CD8-positive, alpha-beta memory T cell (primary cell): ENCODE measurements at regions not wholly inside any gene's neighbourhood (a gene's known extent, or its start where the extent isn't known, plus 50 kb on each side); places are given as distances from the start of the nearest gene placed in this dataset.

ENCODE experiments used
- CTCF ChIA-PET: fragments of 350-600 bp; sonication (Branson Sonifier 250); formaldehyde crosslinking; loops from one replicate; lab custom pipeline; 2021; ENCODE audit warnings: antibody characterized with exemption; lab: Charles Lee
- POLR2A ChIA-PET: fragments of 350-600 bp; sonication (Branson Sonifier 250); formaldehyde crosslinking; loops from one replicate; lab custom pipeline; 2021; ENCODE audit warnings: antibody characterized with exemption; lab: Charles Lee
- DNase-seq, 5 donors: peaks; one replicate each; pipeline versions ENCODE4 v3.0.0 to v3.0.0-alpha.2; 2020 to 2022; ENCODE audit warnings: mixed read lengths in 1 of 5
- H3K27ac ChIP-seq: one replicate; pipeline ENCODE4 v1.7.0; 2013; ENCODE audit warnings: low read depth, mild to moderate bottlenecking, low read length, moderate library complexity
- H3K27me3 ChIP-seq: 2 replicates; pipeline ENCODE4 v1.7.0; 2013; ENCODE audit warnings: low read length, mild to moderate bottlenecking; ENCODE audit not compliant: insufficient read depth, poor library complexity, severe bottlenecking
- H3K36me3 ChIP-seq: 2 replicates; pipeline ENCODE4 v1.7.0; 2013; ENCODE audit warnings: mild to moderate bottlenecking, low read length, moderate library complexity; ENCODE audit not compliant: insufficient read depth
- H3K4me1 ChIP-seq: 2 replicates; pipeline ENCODE4 v1.7.0; 2013; ENCODE audit warnings: mild to moderate bottlenecking, low read length, moderate library complexity; ENCODE audit not compliant: insufficient read depth
- H3K4me3 ChIP-seq: 2 replicates; pipeline ENCODE4 v1.7.0; 2013; ENCODE audit warnings: mild to moderate bottlenecking, low read length
- H3K9me3 ChIP-seq: 2 replicates; pipeline ENCODE4 v1.7.0; 2013; ENCODE audit warnings: mild to moderate bottlenecking, low read length
- H3K27ac Mint-ChIP-seq, 8 donors: one replicate each; pipeline ENCODE4 v1.8.0; 2020 to 2021; ENCODE audit warnings: mixed read lengths in 8 of 8, mild to moderate bottlenecking in 6 of 8, inconsistent platforms in 3 of 8, moderate library complexity in 3 of 8
- H3K27me3 Mint-ChIP-seq, 2 donors: one replicate each; pipeline ENCODE4 v1.8.0; 2020 to 2021; ENCODE audit warnings: mixed read lengths in 2 of 2, mild to moderate bottlenecking in 1 of 2, moderate library complexity in 1 of 2
- H3K36me3 Mint-ChIP-seq, 3 donors: one replicate each; pipeline ENCODE4 v1.8.0; 2020 to 2021; ENCODE audit warnings: mixed read lengths in 3 of 3, inconsistent platforms in 1 of 3, mild to moderate bottlenecking in 1 of 3
- H3K4me1 Mint-ChIP-seq, 3 donors: one replicate each; pipeline ENCODE4 v1.8.0; 2020 to 2021; ENCODE audit warnings: mixed read lengths in 3 of 3, inconsistent platforms in 1 of 3, mild to moderate bottlenecking in 1 of 3
- H3K4me3 Mint-ChIP-seq, 7 donors: one replicate each; pipeline ENCODE4 v1.8.0; 2020 to 2021; ENCODE audit warnings: mixed read lengths in 7 of 7, mild to moderate bottlenecking in 6 of 7, moderate library complexity in 4 of 7, inconsistent platforms in 2 of 7
- H3K9me3 Mint-ChIP-seq, 5 donors: one replicate each; pipeline ENCODE4 v1.8.0; 2020 to 2022; ENCODE audit warnings: mixed read lengths in 5 of 5, mild to moderate bottlenecking in 3 of 5, moderate library complexity in 2 of 5, inconsistent platforms in 1 of 5

GRCh38 chr19:57004418-57004817, 115.4 kb upstream of the USP29 start:
- H3K9me3 ChIP-seq, result peaks cover 3% of the 10 kb centered on the region
- H3K4me1 ChIP-seq, result no peaks in the 10 kb centered on the region
- POLR2A ChIA-PET, result no interaction called here
- CTCF ChIA-PET, result no interaction called here
- Mint-ChIP-seq H3K27me3 (peaks cover 0 to 1% of the 10 kb centered on the region in 2 donors), H3K4me1 (no peaks in the 10 kb centered on the region), H3K27ac (no peak overlapping the region), H3K4me3 (no peak overlapping the region), H3K36me3 (peaks cover 0 to 3% (median 1%) of the 10 kb centered on the region in 3 donors), H3K9me3 (peaks cover 18 to 50% (median 36%) of the 10 kb centered on the region in 5 donors)
- no peak overlapping the region for H3K27ac ChIP-seq
- H3K36me3 ChIP-seq, result no peaks in the 10 kb centered on the region
- H3K4me3 ChIP-seq, result no peak overlapping the region
- no peaks in the 10 kb centered on the region for H3K27me3 ChIP-seq
- DNase-seq, result no peak

GRCh38 chr19:57008432-57008831, 111.4 kb upstream of the USP29 start:
- H3K36me3 Mint-ChIP-seq, result peaks cover 0 to 1% (median 0%) of the 10 kb centered on the region in 3 donors
- no peak overlapping the region for H3K27ac Mint-ChIP-seq
- H3K4me3 Mint-ChIP-seq, result no peak overlapping the region
- POLR2A ChIA-PET, result no interaction called here
- no peak overlapping the region for H3K27ac ChIP-seq
- no peaks in the 10 kb centered on the region for H3K36me3 ChIP-seq
- no peaks in the 10 kb centered on the region for H3K27me3 ChIP-seq
- DNase-seq, result no peak
- H3K4me1 Mint-ChIP-seq, result no peaks in the 10 kb centered on the region
- H3K27me3 Mint-ChIP-seq, result peaks cover 0 to 2% of the 10 kb centered on the region in 2 donors
- H3K9me3 ChIP-seq, result no peaks in the 10 kb centered on the region
- no peak overlapping the region for H3K4me3 ChIP-seq
- H3K4me1 ChIP-seq, result no peaks in the 10 kb centered on the region
- peaks cover 22 to 53% (median 40%) of the 10 kb centered on the region in 5 donors for H3K9me3 Mint-ChIP-seq
- CTCF ChIA-PET, result no interaction called here

GRCh38 chr19:57010541-57010940, 109.2 kb upstream of the USP29 start:
- Mint-ChIP-seq H3K27me3 (peaks cover 0 to 2% of the 10 kb centered on the region in 2 donors), H3K27ac (no peak overlapping the region), H3K9me3 (peaks cover 32 to 62% (median 42%) of the 10 kb centered on the region in 5 donors), H3K36me3 (peaks cover 0 to 9% (median 0%) of the 10 kb centered on the region in 3 donors), H3K4me3 (no peak overlapping the region), H3K4me1 (no peaks in the 10 kb centered on the region)
- Histone ChIP-seq H3K27me3 (no peaks in the 10 kb centered on the region), H3K36me3 (no peaks in the 10 kb centered on the region), H3K27ac (no peak overlapping the region), H3K4me1 (no peaks in the 10 kb centered on the region), H3K4me3 (no peak overlapping the region), H3K9me3 (no peaks in the 10 kb centered on the region)
- no peak for DNase-seq
- ChIA-PET POLR2A (no interaction called here), CTCF (no interaction called here)

- no peak for DNase-seq
- H3K4me1 Mint-ChIP-seq, result no peaks in the 10 kb centered on the region
- Histone ChIP-seq H3K9me3 (no peaks in the 10 kb centered on the region), H3K4me1 (no peaks in the 10 kb centered on the region), H3K27me3 (no peaks in the 10 kb centered on the region), H3K4me3 (no peak overlapping the region), H3K36me3 (no peaks in the 10 kb centered on the region), H3K27ac (no peak overlapping the region)
- H3K36me3 Mint-ChIP-seq, result peaks cover 0 to 14% (median 0%) of the 10 kb centered on the region in 3 donors
- H3K4me3 Mint-ChIP-seq, result no peak overlapping the region
- POLR2A ChIA-PET, result no interaction called here
- peaks cover 0 to 3% of the 10 kb centered on the region in 2 donors for H3K27me3 Mint-ChIP-seq
- no peak overlapping the region for H3K27ac Mint-ChIP-seq
- CTCF ChIA-PET, result no interaction called here
- peaks cover 13 to 51% (median 37%) of the 10 kb centered on the region in 5 donors for H3K9me3 Mint-ChIP-seq
Measured at GRCh38 chr19:57016076-57016475, 103.7 kb upstream of the USP29 start.

- no peak overlapping the region for H3K27ac Mint-ChIP-seq
- peaks cover 0 to 14% (median 0%) of the 10 kb centered on the region in 3 donors for H3K36me3 Mint-ChIP-seq
- Histone ChIP-seq H3K36me3 (no peaks in the 10 kb centered on the region), H3K9me3 (no peaks in the 10 kb centered on the region), H3K27ac (no peak overlapping the region), H3K27me3 (no peaks in the 10 kb centered on the region), H3K4me3 (no peak overlapping the region), H3K4me1 (no peaks in the 10 kb centered on the region)
- ChIA-PET POLR2A (no interaction called here), CTCF (no interaction called here)
- no peak for DNase-seq
- H3K4me1 Mint-ChIP-seq, result no peaks in the 10 kb centered on the region
- peaks cover 13 to 49% (median 33%) of the 10 kb centered on the region in 5 donors for H3K9me3 Mint-ChIP-seq
- no peak overlapping the region for H3K4me3 Mint-ChIP-seq
- peaks cover 0 to 3% of the 10 kb centered on the region in 2 donors for H3K27me3 Mint-ChIP-seq
Measured at GRCh38 chr19:57016491-57016890, 103.3 kb upstream of the USP29 start.

- Mint-ChIP-seq H3K27ac (no peak overlapping the region), H3K4me3 (no peak overlapping the region), H3K9me3 (peaks cover 14 to 40% (median 25%) of the 10 kb centered on the region in 5 donors), H3K36me3 (peaks cover 0 to 5% (median 0%) of the 10 kb centered on the region in 3 donors), H3K4me1 (no peaks in the 10 kb centered on the region), H3K27me3 (peaks cover 0 to 5% of the 10 kb centered on the region in 2 donors)
- H3K27me3 ChIP-seq, result no peaks in the 10 kb centered on the region
- CTCF ChIA-PET, result no interaction called here
- H3K27ac ChIP-seq, result no peak overlapping the region
- H3K36me3 ChIP-seq, result no peaks in the 10 kb centered on the region
- DNase-seq, result no peak
- H3K4me3 ChIP-seq, result no peak overlapping the region
- POLR2A ChIA-PET, result no interaction called here
- no peaks in the 10 kb centered on the region for H3K9me3 ChIP-seq
- H3K4me1 ChIP-seq, result no peaks in the 10 kb centered on the region
Measured at GRCh38 chr19:57025491-57025890, 94.3 kb upstream of the USP29 start.

GRCh38 chr19:57026476-57026875, 93.3 kb upstream of the USP29 start:
- H3K4me3 Mint-ChIP-seq, result no peak overlapping the region
- H3K4me1 ChIP-seq, result no peaks in the 10 kb centered on the region
- H3K27me3 Mint-ChIP-seq, result peaks cover 0 to 5% of the 10 kb centered on the region in 2 donors
- no peaks in the 10 kb centered on the region for H3K4me1 Mint-ChIP-seq
- DNase-seq, result no peak
- no peak overlapping the region for H3K27ac Mint-ChIP-seq
- no peak overlapping the region for H3K4me3 ChIP-seq
- ChIA-PET CTCF (no interaction called here), POLR2A (no interaction called here)
- H3K36me3 Mint-ChIP-seq, result peaks cover 0 to 5% (median 0%) of the 10 kb centered on the region in 3 donors
- H3K9me3 ChIP-seq, result no peaks in the 10 kb centered on the region
- H3K27me3 ChIP-seq, result no peaks in the 10 kb centered on the region
- H3K9me3 Mint-ChIP-seq, result peaks cover 19 to 43% (median 29%) of the 10 kb centered on the region in 5 donors
- H3K36me3 ChIP-seq, result no peaks in the 10 kb centered on the region
- H3K27ac ChIP-seq, result no peak overlapping the region

- Mint-ChIP-seq H3K27ac (no peak overlapping the region), H3K4me3 (no peak overlapping the region), H3K27me3 (peaks cover 0 to 5% of the 10 kb centered on the region in 2 donors), H3K9me3 (peaks cover 26 to 43% (median 29%) of the 10 kb centered on the region in 5 donors), H3K4me1 (no peaks in the 10 kb centered on the region), H3K36me3 (peaks cover 0 to 5% (median 0%) of the 10 kb centered on the region in 3 donors)
- Histone ChIP-seq H3K36me3 (no peaks in the 10 kb centered on the region), H3K27me3 (no peaks in the 10 kb centered on the region), H3K9me3 (no peaks in the 10 kb centered on the region), H3K27ac (no peak overlapping the region), H3K4me3 (no peak overlapping the region), H3K4me1 (no peaks in the 10 kb centered on the region)
- DNase-seq, result no peak
- ChIA-PET CTCF (interaction anchor here (0.6 kb wide), 1 partner anchor 278 kb away, joined by 3 read pairs; no protein-coding TSS in a partner anchor), POLR2A (no interaction called here)
Measured at GRCh38 chr19:57027360-57027759, 92.4 kb upstream of the USP29 start.
